ENCODE measurements at regions not wholly inside any gene's neighbourhood (a gene's known extent, or its start where the extent isn't known, plus 50 kb on each side); places are given as distances from the start of the nearest gene placed in this dataset.
A peak's percentile ranks its signal among the peaks of the same experiment; 100 is the strongest.
"Not testable (repeated sequence)": the region's sequence is repeated elsewhere in the genome, so short reads cannot be mapped to it uniquely, and the experiment has no call there.

GRCh38 chr6:150741633-150742200 lies 123.8 kb upstream of the MTHFD1L start:
- DNase-seq, result peak; percentile 52 to 65 (median 62)

- no peak for DNase-seq
Observed at GRCh38 chr6:150744522-150745260, 120.8 kb upstream of the MTHFD1L start.

GRCh38 chr6:150745896-150746295 lies 119.6 kb upstream of the MTHFD1L start:
- no peak for DNase-seq

GRCh38 chr6:150747155-150747554 lies 118.3 kb upstream of the MTHFD1L start:
- no peak for DNase-seq

- no peak for DNase-seq
Observed at GRCh38 chr6:150749091-150749670, 116.3 kb upstream of the MTHFD1L start.

GRCh38 chr6:150751296-150751695 lies 114.2 kb upstream of the MTHFD1L start:
- DNase-seq, result no peak

GRCh38 chr6:150752409-150752808 lies 113.1 kb upstream of the MTHFD1L start:
- DNase-seq, result no peak

- DNase-seq, result no peak
Observed at GRCh38 chr6:150753371-150754064, 112.0 kb upstream of the MTHFD1L start.

GRCh38 chr6:150755042-150755441 lies 110.5 kb upstream of the MTHFD1L start:
- DNase-seq, result no peak

- no peak for DNase-seq
Observed at GRCh38 chr6:150755524-150755923, 110.0 kb upstream of the MTHFD1L start.

- DNase-seq, result no peak
Observed at GRCh38 chr6:150756173-150756572, 109.3 kb upstream of the MTHFD1L start.

- not testable (repeated sequence) for DNase-seq
Observed at GRCh38 chr6:150757807-150758206, 107.7 kb upstream of the MTHFD1L start.

- no peak for DNase-seq
Observed at GRCh38 chr6:150759483-150759882, 106.0 kb upstream of the MTHFD1L start.

GRCh38 chr6:150761771-150762170 lies 103.7 kb upstream of the MTHFD1L start:
- DNase-seq, result no peak

GRCh38 chr6:150764334-150765066 lies 101.0 kb upstream of the MTHFD1L start:
- DNase-seq, result no peak

- DNase-seq, result no peak
Observed at GRCh38 chr6:150765067-150765764, 100.3 kb upstream of the MTHFD1L start.

GRCh38 chr6:150766201-150766997 lies 99.1 kb upstream of the MTHFD1L start:
- DNase-seq, result no peak

- no peak for DNase-seq
Observed at GRCh38 chr6:150767161-150767560, 98.3 kb upstream of the MTHFD1L start.

- no peak for DNase-seq
Observed at GRCh38 chr6:150767571-150768018, 97.9 kb upstream of the MTHFD1L start.

- no peak for DNase-seq
Observed at GRCh38 chr6:150770637-150771036, 94.9 kb upstream of the MTHFD1L start.

- DNase-seq, result no peak
Observed at GRCh38 chr6:150773969-150774368, 91.5 kb upstream of the MTHFD1L start.

All from suppressor macrophage (primary cell).